Osteoblast (primary cell): ENCODE measurements at regions not wholly inside any gene's neighbourhood (a gene's known extent, or its start where the extent isn't known, plus 50 kb on each side); places are given as distances from the start of the nearest gene placed in this dataset.

Source experiments
- DNase-seq: peaks from one replicate; pipeline ENCODE4 v3.0.0; 2011; ENCODE audit warnings: low spot score, mixed read lengths; ENCODE audit not compliant: insufficient read length; ENCODE audit errors: missing footprints
- H2AFZ ChIP-seq: 2 replicates; pipeline ENCODE4 v1.6.0; 2011; ENCODE audit warnings: mild to moderate bottlenecking, low read length
- H3K27ac ChIP-seq: 2 replicates; pipeline ENCODE4 v1.5.1; 2011; ENCODE audit warnings: mild to moderate bottlenecking, low read depth, low read length, moderate library complexity
- H3K27me3 ChIP-seq: 2 replicates; pipeline ENCODE4 v1.6.0; 2012; ENCODE audit warnings: mild to moderate bottlenecking, control low read depth, inconsistent platforms, low read length, moderate library complexity; ENCODE audit not compliant: insufficient read depth
- H3K36me3 ChIP-seq: 2 replicates; pipeline ENCODE4 v1.5.1; 2011; ENCODE audit warnings: mild to moderate bottlenecking, low read length, control low read depth, moderate library complexity; ENCODE audit not compliant: insufficient read depth
- H3K4me1 ChIP-seq: 2 replicates; pipeline ENCODE4 v1.5.1; 2011; ENCODE audit warnings: mild to moderate bottlenecking, low read length, control low read depth, moderate library complexity; ENCODE audit not compliant: insufficient read depth
- H3K4me2 ChIP-seq: 2 replicates; pipeline ENCODE4 v1.6.0; 2011; ENCODE audit warnings: mild to moderate bottlenecking, low read length; ENCODE audit not compliant: insufficient read depth
- H3K4me3 ChIP-seq: fragments of 200-600 bp; sonication (generic); 3 replicates; pipeline ENCODE4 v1.5.1; 2012; ENCODE audit warnings: mild to moderate bottlenecking, low read length, inconsistent platforms; ENCODE audit not compliant: insufficient read depth
- H3K79me2 ChIP-seq: 2 replicates; pipeline ENCODE4 v1.6.0; 2012; ENCODE audit warnings: mild to moderate bottlenecking, low read length, control low read depth, inconsistent platforms; ENCODE audit not compliant: insufficient read depth
- H3K9me3 ChIP-seq: 2 replicates; pipeline ENCODE4 v1.5.1; 2011; ENCODE audit warnings: low read depth, low read length, control low read depth
- H4K20me1 ChIP-seq: 2 replicates; pipeline ENCODE4 v1.6.0; 2012; ENCODE audit warnings: mild to moderate bottlenecking, low read length, control low read depth; ENCODE audit not compliant: insufficient read depth
- TF ChIP-seq, protein P1 (sequence below): IDR thresholded peaks from 2 replicates; pipeline ENCODE4 v1.5.1; 2011; ENCODE audit warnings: mild to moderate bottlenecking, low read depth, low read length, moderate library complexity; ENCODE audit errors: extremely low read depth

DNA sequence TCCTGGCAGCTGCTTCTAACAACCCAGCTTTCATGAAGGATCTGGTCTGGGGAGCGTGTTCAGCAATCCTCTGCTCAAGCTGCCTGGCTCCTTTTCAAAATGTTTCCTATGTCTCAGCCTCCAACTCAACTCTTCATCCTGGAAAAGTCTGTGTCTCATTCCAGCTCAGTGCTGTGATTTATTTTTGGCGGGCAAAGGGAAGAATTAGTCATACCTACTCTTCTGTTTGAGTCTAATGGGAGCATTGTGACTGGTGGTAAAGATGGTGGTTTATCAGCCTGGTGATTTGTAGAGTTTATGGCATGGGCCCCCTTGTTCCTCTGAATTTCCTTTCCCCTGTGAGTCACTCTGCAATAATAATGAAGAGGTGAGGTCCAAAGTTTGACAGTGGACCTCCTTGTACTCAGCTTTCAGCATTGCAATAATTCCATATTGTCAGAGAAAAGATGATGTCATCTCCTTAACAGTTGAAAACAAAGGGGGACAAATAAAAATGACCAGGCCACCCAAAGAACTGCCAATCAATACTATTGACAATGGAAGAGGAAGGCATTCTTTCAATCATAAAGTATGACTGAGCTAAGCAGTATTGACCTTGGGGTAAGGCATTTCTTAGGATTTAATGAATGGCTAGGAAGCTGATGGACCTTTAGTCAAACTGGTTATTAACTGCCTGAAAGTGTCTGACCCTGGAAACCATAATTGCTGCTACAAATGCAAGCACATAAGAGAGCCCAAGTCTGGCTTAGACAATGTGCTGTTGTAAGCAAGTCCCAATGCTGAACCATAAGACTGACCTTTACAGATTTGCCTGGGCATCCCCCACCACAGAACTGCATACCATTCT lies 204.7 kb upstream of the MCTP2 start:
- Histone ChIP-seq H2AFZ (no peak overlapping the region), H3K79me2 (no peaks in the 10 kb centered on the region), H4K20me1 (no peaks in the 10 kb centered on the region), H3K4me2 (no peak overlapping the region), H3K4me1 (no peaks in the 10 kb centered on the region), H3K4me3 (no peak overlapping the region), H3K27ac (no peak overlapping the region), H3K27me3 (no peaks in the 10 kb centered on the region), H3K36me3 (no peaks in the 10 kb centered on the region), H3K9me3 (no peaks in the 10 kb centered on the region)
- no peak for DNase-seq
- TF ChIP-seq, protein P1, sequence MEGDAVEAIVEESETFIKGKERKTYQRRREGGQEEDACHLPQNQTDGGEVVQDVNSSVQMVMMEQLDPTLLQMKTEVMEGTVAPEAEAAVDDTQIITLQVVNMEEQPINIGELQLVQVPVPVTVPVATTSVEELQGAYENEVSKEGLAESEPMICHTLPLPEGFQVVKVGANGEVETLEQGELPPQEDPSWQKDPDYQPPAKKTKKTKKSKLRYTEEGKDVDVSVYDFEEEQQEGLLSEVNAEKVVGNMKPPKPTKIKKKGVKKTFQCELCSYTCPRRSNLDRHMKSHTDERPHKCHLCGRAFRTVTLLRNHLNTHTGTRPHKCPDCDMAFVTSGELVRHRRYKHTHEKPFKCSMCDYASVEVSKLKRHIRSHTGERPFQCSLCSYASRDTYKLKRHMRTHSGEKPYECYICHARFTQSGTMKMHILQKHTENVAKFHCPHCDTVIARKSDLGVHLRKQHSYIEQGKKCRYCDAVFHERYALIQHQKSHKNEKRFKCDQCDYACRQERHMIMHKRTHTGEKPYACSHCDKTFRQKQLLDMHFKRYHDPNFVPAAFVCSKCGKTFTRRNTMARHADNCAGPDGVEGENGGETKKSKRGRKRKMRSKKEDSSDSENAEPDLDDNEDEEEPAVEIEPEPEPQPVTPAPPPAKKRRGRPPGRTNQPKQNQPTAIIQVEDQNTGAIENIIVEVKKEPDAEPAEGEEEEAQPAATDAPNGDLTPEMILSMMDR, result no peak

DNA sequence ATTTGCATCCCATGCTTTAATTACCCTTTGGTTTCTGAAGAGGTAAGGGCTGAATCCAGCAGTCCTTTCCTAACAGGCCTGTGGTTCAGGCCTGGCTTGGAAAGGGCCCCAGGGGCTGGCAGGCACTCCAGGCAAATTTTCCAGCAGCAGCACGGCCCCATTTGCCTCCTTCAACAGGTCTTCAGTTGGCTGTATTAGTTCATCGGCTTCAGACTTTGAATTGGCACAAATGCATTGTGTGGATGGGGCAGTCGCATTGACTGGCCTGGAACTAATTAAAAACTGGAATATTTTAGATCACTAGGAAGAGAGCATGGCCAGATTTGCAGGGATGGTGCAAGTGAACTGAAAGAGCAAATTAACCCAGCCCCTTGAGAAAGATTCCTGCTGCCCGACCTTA lies 207.8 kb upstream of the MCTP2 start:
- H3K4me3 ChIP-seq, result no peak overlapping the region
- no peaks in the 10 kb centered on the region for H3K27me3 ChIP-seq
- H3K36me3 ChIP-seq, result no peaks in the 10 kb centered on the region
- H3K27ac ChIP-seq, result no peak overlapping the region
- H3K9me3 ChIP-seq, result no peaks in the 10 kb centered on the region
- no peak overlapping the region for H3K4me2 ChIP-seq
- no peaks in the 10 kb centered on the region for H3K4me1 ChIP-seq
- no peak for DNase-seq
- H2AFZ ChIP-seq, result no peak overlapping the region
- no peaks in the 10 kb centered on the region for H4K20me1 ChIP-seq
- H3K79me2 ChIP-seq, result no peaks in the 10 kb centered on the region
- TF ChIP-seq, protein P1, result no peak

DNA sequence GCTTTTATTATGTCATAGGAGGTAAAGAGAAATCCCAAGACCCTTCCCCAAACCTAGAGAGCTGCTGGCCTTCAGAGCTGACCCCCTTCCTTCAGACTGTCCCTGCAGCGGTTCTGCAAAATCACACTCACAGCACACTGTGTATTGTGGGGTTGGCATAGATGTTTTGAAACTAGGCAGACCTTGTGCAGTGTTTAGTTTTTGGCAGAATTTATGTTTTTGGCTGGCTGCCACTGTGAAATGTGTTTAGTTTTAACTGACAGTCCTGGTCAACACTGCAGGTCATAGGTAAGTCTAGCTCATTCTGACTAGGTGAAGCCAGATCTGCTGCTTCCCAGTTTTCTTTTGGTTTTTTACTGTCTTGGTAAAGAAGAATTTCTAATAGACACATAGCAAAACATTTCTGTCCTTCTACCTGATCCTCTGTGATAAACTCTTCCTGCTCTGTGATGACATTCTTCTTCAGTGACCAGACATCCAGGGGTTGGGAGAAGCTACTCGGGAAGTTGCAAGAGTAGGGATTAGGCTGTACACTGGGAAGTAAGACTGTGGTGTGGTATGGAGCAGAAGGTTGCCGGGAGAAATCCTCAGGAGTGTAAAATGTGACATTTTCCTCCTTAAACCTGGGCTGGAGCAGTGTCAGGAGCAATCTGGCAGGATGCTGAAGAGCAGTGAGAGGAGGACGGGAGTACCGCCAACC lies 209.6 kb upstream of the MCTP2 start:
- no peaks in the 10 kb centered on the region for H3K27me3 ChIP-seq
- TF ChIP-seq, protein P1, result no peak
- H3K79me2 ChIP-seq, result no peaks in the 10 kb centered on the region
- no peaks in the 10 kb centered on the region for H4K20me1 ChIP-seq
- no peaks in the 10 kb centered on the region for H3K9me3 ChIP-seq
- no peak overlapping the region for H3K4me2 ChIP-seq
- H3K36me3 ChIP-seq, result no peaks in the 10 kb centered on the region
- H3K27ac ChIP-seq, result no peak overlapping the region
- H3K4me1 ChIP-seq, result no peaks in the 10 kb centered on the region
- no peak for DNase-seq
- H2AFZ ChIP-seq, result no peak overlapping the region
- H3K4me3 ChIP-seq, result no peak overlapping the region

DNA sequence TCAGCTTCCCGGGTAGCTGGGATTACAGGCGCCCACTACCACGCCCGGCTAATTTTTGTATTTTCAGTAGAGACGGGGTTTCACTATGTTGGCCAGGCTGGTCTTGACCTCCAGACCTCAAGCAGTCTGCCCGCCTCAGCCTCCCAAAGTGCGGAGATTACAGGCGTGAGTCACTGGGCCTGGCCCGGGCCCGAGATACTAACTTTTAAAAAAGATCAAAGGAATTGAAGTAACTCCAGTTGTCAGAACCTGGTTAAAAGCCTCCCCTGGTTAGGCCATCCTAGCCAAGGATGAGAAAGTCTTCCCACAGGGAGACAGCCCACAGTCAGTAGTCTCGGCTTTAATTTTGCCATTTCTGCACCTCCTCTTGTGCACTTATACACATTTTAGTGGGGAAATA lies 212.3 kb upstream of the MCTP2 start:
- no peak for DNase-seq
- no peak overlapping the region for H3K27ac ChIP-seq
- no peak overlapping the region for H3K4me2 ChIP-seq
- no peaks in the 10 kb centered on the region for H3K9me3 ChIP-seq
- no peaks in the 10 kb centered on the region for H3K79me2 ChIP-seq
- no peak overlapping the region for H2AFZ ChIP-seq
- TF ChIP-seq, protein P1, result no peak
- H3K4me3 ChIP-seq, result no peak overlapping the region
- no peaks in the 10 kb centered on the region for H4K20me1 ChIP-seq
- H3K27me3 ChIP-seq, result no peaks in the 10 kb centered on the region
- no peaks in the 10 kb centered on the region for H3K36me3 ChIP-seq
- H3K4me1 ChIP-seq, result no peaks in the 10 kb centered on the region
